ENCODE measurements at regions not wholly inside any gene's neighbourhood (a gene's known extent, or its start where the extent isn't known, plus 50 kb on each side); places are given as distances from the start of the nearest gene placed in this dataset.

DNA sequence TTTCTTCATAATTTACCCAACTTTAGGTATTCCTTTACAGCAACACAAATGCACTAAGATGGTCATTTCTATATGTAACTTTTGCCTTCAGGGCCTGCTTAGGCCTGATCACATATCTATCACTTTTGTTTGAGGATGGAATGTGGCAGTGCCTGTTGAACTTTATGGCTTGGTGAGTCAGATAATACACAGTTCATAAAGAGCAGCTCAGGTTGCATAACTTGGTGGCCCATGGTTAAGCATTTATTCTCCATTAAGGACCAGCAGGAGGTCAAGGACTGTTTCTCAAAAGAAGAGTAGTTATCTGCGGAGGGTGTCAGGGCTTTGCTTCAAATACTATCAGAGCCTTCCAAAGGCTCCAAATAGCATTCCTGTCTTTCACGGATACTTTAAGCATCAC, 124.1 kb upstream of the PDHA2 start:
- no peaks in the 10 kb centered on the region for H3K36me3 ChIP-seq (ENCODE audit: control insufficient read depth in 2 of 2, insufficient read depth in 1 of 2, low read length in 2 of 2)
- ChIA-PET POLR2A (no interaction called here), CTCF (no interaction called here)
- H3K4me1 ChIP-seq (ENCODE audit: control insufficient read depth, insufficient read depth, low read length): no peaks in the 10 kb centered on the region
- no peak overlapping the region for H3K4me3 ChIP-seq (ENCODE audit: low read depth, low read length)
- H3K27ac ChIP-seq (ENCODE audit: extremely low read depth, low read depth, low read length): no peak overlapping the region
- TF ChIP-seq ZNF394 (tag by site-specific recombination; IDR thresholded peaks at IDR 0.05; ENCODE audit: borderline replicate concordance) (no peak), ZNF529 (tag by site-specific recombination; IDR thresholded peaks at IDR 0.05; ENCODE audit: insufficient replicate concordance) (no peak), ZNF426 (tag by site-specific recombination; IDR thresholded peaks at IDR 0.05) (no peak), ZEB2 (tag by site-specific recombination; IDR thresholded peaks at IDR 0.05) (no peak), ZNF510 (tag by site-specific recombination; IDR thresholded peaks at IDR 0.05; ENCODE audit: insufficient replicate concordance) (no peak), MYNN (tag by site-specific recombination; IDR thresholded peaks at IDR 0.05; ENCODE audit: borderline replicate concordance) (no peak), ZNF560 (tag by site-specific recombination; IDR thresholded peaks at IDR 0.05; ENCODE audit: borderline replicate concordance) (no peak), ZNF132 (tag by site-specific recombination; IDR thresholded peaks at IDR 0.05; ENCODE audit: borderline replicate concordance) (no peak), ZBTB48 (tag by site-specific recombination; IDR thresholded peaks at IDR 0.05) (no peak), ZNF184 (tag by site-specific recombination; IDR thresholded peaks at IDR 0.05) (no peak), ZNF664 (tag by site-specific recombination; IDR thresholded peaks at IDR 0.05) (no peak)
- TF ChIP-seq, protein P1, sequence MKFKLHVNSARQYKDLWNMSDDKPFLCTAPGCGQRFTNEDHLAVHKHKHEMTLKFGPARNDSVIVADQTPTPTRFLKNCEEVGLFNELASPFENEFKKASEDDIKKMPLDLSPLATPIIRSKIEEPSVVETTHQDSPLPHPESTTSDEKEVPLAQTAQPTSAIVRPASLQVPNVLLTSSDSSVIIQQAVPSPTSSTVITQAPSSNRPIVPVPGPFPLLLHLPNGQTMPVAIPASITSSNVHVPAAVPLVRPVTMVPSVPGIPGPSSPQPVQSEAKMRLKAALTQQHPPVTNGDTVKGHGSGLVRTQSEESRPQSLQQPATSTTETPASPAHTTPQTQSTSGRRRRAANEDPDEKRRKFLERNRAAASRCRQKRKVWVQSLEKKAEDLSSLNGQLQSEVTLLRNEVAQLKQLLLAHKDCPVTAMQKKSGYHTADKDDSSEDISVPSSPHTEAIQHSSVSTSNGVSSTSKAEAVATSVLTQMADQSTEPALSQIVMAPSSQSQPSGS (tag by site-specific recombination; IDR thresholded peaks at IDR 0.05; ENCODE audit: low read depth): no peak
- H3K9me3 ChIP-seq (ENCODE audit: control insufficient read depth, insufficient read depth, low read depth, low read length): no peaks in the 10 kb centered on the region

DNA sequence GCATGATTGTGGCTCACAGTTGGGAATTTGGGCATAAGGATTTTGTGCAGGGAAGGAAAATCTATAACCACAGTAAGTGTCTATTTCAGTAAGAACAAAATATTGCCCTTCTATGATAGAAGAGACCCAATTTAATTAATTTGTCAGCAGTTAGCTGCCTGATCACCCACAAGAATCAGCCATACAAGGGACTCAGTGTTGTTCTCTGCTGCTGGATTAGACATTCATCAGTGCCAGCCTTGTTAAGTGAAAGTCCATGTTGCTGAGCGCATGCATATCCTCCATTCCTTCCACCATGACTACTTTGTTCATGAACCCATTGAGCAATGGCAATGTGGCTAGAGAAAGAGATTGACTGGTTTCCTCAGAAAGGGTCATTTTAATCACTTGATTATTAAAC, 125.3 kb upstream of the PDHA2 start:
- no peak for TF ChIP-seq GLIS2 (tag by site-specific recombination; IDR thresholded peaks at IDR 0.05)
- TF ChIP-seq ZNF843 (tag by site-specific recombination; IDR thresholded peaks at IDR 0.05): no peak
- POLR2A ChIA-PET: no interaction called here
- no peak overlapping the region for H3K4me3 ChIP-seq (ENCODE audit: low read depth, low read length)
- H3K36me3 ChIP-seq (ENCODE audit: control insufficient read depth in 2 of 2, insufficient read depth in 1 of 2, low read length in 2 of 2): no peaks in the 10 kb centered on the region
- CTCF ChIA-PET: no interaction called here
- H3K27ac ChIP-seq (ENCODE audit: extremely low read depth, low read depth, low read length): no peak overlapping the region
- H3K4me1 ChIP-seq (ENCODE audit: control insufficient read depth, insufficient read depth, low read length): no peaks in the 10 kb centered on the region
- no peaks in the 10 kb centered on the region for H3K9me3 ChIP-seq (ENCODE audit: control insufficient read depth, insufficient read depth, low read depth, low read length)

DNA sequence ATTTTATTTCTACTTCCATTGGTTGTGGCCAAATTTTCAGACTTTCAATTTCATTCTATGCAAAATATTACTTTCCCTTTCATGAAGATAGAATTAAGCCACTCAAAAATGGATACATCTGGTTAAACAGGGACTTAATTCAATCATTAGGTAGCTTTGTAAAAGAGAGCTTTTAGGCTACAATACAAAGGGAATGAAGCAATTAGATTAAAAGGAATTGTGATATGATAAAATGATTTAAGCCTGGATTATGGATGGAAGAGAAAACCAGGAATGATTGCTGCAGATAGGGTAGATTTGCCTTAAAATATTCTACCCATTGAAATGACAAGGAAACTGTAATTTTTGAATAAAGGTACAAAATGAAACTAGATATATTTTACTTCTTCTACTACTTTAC, 134.6 kb upstream of the PDHA2 start:
- H3K4me3 ChIP-seq (ENCODE audit: low read depth, low read length): no peak overlapping the region
- TF ChIP-seq ZNF202 (tag by site-specific recombination; IDR thresholded peaks at IDR 0.05; ENCODE audit: borderline replicate concordance): no peak
- TF ChIP-seq ZNF302 (tag by site-specific recombination; IDR thresholded peaks at IDR 0.05; ENCODE audit: low read depth): no peak
- no peak for TF ChIP-seq GLIS2 (tag by site-specific recombination; IDR thresholded peaks at IDR 0.05)
- TF ChIP-seq ZNF514 (tag by site-specific recombination; IDR thresholded peaks at IDR 0.05): no peak
- H3K36me3 ChIP-seq (ENCODE audit: control insufficient read depth in 2 of 2, insufficient read depth in 1 of 2, low read length in 2 of 2): no peaks in the 10 kb centered on the region
- ChIA-PET CTCF (interaction anchor here (0.6 kb wide), 1 partner anchor 217 kb away, joined by 3 read pairs; no protein-coding TSS in a partner anchor), POLR2A (no interaction called here)
- H3K27ac ChIP-seq (ENCODE audit: extremely low read depth, low read depth, low read length): no peak overlapping the region
- no peaks in the 10 kb centered on the region for H3K9me3 ChIP-seq (ENCODE audit: control insufficient read depth, insufficient read depth, low read depth, low read length)
- no peaks in the 10 kb centered on the region for H3K4me1 ChIP-seq (ENCODE audit: control insufficient read depth, insufficient read depth, low read length)

DNA sequence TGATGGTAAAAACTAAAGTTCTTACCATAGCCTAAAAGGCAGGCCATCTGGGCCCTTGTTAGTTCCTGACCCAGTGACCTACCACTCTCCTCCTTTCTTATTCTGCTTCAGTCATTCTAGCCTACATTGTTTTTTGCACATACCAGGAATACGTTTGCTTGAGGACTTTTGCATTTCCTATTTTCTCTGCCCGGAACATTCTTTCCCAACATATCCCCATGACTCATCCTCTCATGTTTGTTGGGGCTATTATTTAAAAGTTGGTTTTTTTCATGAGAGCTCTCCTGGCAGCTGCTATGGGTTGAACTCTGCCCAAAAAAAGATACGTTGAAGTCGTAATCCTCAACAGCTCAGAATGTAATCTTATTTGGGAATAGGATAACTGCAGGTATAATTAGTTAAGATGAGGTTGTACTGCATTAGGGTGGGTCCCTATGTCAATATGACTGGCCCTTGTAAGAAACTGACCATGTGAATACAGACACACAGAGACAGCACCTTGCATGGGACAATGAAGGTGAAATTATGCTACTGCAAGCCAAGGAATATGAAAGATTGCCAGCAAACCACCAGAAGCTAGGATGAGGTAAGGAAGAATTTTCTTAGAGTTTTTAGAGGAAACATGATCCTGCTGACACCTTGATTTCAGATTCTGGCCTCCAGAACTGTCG, 138.3 kb upstream of the PDHA2 start:
- Histone ChIP-seq H3K4me3 (ENCODE audit: low read depth, low read length) (no peak overlapping the region), H3K27ac (ENCODE audit: extremely low read depth, low read depth, low read length) (no peak overlapping the region)
- TF ChIP-seq ZNF629 (tag by site-specific recombination; IDR thresholded peaks at IDR 0.05) (no peak), ZNF600 (tag by site-specific recombination; IDR thresholded peaks at IDR 0.05) (no peak), YY2 (tag by site-specific recombination; IDR thresholded peaks at IDR 0.05) (no peak), ZNF677 (tag by site-specific recombination; IDR thresholded peaks at IDR 0.05) (no peak), ZNF274 (IDR thresholded peaks at IDR 0.05; ENCODE audit: low read length) (no peak), ZNF274 (tag by site-specific recombination; IDR thresholded peaks at IDR 0.05; ENCODE audit: borderline replicate concordance) (no peak)
- TF ChIP-seq, protein P2, sequence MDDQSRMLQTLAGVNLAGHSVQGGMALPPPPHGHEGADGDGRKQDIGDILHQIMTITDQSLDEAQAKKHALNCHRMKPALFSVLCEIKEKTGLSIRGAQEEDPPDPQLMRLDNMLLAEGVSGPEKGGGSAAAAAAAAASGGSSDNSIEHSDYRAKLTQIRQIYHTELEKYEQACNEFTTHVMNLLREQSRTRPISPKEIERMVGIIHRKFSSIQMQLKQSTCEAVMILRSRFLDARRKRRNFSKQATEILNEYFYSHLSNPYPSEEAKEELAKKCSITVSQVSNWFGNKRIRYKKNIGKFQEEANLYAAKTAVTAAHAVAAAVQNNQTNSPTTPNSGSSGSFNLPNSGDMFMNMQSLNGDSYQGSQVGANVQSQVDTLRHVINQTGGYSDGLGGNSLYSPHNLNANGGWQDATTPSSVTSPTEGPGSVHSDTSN (CRISPR knock-in tag; IDR thresholded peaks at IDR 0.05): no peak
- TF ChIP-seq, protein P3, sequence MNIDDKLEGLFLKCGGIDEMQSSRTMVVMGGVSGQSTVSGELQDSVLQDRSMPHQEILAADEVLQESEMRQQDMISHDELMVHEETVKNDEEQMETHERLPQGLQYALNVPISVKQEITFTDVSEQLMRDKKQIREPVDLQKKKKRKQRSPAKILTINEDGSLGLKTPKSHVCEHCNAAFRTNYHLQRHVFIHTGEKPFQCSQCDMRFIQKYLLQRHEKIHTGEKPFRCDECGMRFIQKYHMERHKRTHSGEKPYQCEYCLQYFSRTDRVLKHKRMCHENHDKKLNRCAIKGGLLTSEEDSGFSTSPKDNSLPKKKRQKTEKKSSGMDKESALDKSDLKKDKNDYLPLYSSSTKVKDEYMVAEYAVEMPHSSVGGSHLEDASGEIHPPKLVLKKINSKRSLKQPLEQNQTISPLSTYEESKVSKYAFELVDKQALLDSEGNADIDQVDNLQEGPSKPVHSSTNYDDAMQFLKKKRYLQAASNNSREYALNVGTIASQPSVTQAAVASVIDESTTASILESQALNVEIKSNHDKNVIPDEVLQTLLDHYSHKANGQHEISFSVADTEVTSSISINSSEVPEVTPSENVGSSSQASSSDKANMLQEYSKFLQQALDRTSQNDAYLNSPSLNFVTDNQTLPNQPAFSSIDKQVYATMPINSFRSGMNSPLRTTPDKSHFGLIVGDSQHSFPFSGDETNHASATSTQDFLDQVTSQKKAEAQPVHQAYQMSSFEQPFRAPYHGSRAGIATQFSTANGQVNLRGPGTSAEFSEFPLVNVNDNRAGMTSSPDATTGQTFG (tag by site-specific recombination; IDR thresholded peaks at IDR 0.05; ENCODE audit: borderline replicate concordance): no peak

More for the DNA sequence above, 138.3 kb upstream of the PDHA2 start:
- no peaks in the 10 kb centered on the region for H3K9me3 ChIP-seq (ENCODE audit: control insufficient read depth, insufficient read depth, low read depth, low read length)
- H3K4me1 ChIP-seq (ENCODE audit: control insufficient read depth, insufficient read depth, low read length): no peaks in the 10 kb centered on the region
- ChIA-PET CTCF (no interaction called here), POLR2A (no interaction called here)
- no peaks in the 10 kb centered on the region for H3K36me3 ChIP-seq (ENCODE audit: control insufficient read depth in 2 of 2, insufficient read depth in 1 of 2, low read length in 2 of 2)

All from HEK293 (cell line).